NOMO-1 treated with DMSO at 0.1 percent for 48 hours (cell line): ENCODE measurements at regions not wholly inside any gene's neighbourhood (a gene's known extent, or its start where the extent isn't known, plus 50 kb on each side); places are given as distances from the start of the nearest gene placed in this dataset.

ENCODE experiments used
- DNase-seq: peaks from one replicate; lab custom pipeline; 2025; ENCODE audit not compliant: unreplicated experiment; lab: John Stamatoyannopoulos, UW

DNA sequence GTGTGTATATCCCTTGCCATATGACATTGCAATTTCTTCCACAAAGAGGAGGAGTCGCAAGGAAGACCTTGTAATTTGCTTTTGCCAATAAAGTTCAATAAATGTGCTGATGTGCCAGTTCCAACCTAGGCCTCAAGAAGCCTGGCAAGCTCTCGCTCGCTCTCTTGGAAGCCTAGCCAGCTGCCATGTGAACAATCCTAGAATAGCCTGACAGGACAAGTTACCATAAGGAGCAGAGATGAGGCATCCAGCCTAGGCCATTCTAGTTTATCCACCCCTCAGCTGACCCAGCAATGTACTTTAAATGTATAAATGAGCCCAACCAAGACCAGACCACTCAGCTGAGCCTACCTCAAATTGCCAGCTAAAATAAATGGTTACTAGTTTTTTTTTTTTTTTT lies 145.7 kb upstream of the QRFPR start:
- DNase-seq: no peak

GRCh38 chr4:121519236-121519838 lies 138.5 kb upstream of the QRFPR start:
- DNase-seq: no peak

DNA sequence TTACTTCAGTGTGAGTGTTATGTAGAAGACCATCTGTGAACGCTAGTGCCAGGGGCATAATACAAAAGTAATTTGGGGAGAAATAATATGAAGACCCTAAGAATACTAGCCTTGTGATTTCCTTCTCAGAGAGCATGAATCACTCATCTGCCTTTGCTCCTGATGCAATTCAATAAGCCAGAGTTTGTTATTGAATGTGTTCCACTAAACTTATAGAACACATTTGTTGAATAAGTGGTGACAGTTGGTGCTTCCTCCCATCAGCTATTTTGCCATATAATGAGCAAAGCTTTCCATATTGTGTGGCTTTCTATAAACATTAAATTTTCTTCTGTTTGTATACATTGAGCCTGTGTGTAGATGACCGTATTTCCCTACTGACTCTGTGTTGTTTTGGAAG lies 136.4 kb upstream of the QRFPR start:
- no peak for DNase-seq

GRCh38 chr4:121514443-121514842 lies 133.6 kb upstream of the QRFPR start:
- DNase-seq: no peak

DNA sequence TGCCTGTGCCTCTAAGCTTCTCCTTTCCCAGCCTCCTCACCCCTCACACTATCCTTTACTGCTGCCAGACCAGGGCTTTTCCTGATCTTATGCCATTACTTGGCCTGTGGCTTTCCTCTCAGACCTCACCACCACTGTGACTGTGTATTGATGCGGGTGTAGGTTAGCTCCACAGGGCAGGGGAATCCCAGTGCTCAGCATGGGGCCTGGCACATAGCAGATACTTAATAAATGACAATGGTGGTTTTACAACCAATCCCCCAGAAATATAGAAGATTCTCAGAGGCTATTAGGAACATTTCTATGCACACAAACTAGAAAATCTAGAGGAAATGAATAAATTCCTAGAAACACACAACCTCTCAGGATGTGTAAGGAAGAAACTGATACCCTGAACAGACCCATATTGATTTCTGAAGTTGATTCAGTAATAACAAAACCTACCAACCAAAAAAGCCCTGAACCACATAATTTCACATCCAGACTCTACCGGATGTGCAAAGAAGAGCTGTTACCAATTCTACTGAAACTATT lies 129.6 kb upstream of the QRFPR start:
- no peak for DNase-seq

DNA sequence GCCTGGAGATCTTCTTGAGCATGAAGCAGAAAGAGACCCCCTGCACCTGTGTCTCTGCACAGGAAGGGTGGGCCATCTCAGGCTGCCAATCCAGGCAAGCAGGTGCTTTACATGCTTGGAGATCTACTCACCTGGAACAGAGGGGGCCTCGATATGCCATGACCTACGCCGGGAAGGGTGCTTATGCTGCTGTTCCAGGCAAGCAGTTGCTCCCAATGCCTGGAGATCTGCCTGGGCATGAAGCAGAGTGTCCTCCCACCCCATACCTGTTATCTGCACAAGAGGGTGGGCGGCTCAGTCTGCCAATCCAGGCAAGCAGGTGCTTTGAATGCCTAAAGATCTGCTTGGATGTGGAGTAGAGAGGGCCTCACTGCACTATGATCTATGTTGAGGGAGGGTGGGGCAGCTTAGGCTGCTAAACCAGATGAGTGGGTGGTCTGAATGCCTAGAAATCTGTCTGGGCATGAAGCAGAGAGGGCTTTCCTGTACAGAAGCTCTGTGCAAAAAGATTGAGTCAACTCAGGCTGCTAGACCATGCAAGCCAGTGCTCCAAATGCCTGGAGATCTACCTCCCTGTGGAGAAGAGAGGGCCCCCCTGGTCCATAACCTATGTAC lies 104.5 kb upstream of the QRFPR start:
- DNase-seq: no peak

GRCh38 chr4:121484633-121485032 lies 103.8 kb upstream of the QRFPR start:
- DNase-seq: peak; percentile 21

DNA sequence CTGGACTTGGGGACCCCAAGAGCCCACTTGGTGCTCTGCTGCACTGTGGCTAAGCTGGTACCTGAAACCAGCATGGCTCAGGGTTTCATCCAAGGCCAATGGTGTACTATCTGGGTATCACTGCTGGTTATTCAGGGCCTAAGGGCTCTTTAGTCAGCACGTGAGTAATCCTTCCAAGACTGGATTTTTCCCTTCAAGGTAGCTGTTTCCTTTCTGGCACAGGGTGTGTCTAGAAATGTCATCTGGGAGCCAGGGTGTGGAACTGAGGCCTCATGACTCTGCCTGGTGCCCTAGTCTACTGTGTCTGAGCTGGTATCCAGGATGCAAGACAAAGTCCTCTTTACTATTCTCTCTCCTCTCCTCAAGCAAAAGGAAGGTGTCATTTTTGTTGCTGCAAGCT lies 99.0 kb upstream of the QRFPR start:
- no peak for DNase-seq

- DNase-seq: no peak
These were observed 96.7 kb upstream of the QRFPR start for GRCh38 chr4:121477480-121477879.

DNA sequence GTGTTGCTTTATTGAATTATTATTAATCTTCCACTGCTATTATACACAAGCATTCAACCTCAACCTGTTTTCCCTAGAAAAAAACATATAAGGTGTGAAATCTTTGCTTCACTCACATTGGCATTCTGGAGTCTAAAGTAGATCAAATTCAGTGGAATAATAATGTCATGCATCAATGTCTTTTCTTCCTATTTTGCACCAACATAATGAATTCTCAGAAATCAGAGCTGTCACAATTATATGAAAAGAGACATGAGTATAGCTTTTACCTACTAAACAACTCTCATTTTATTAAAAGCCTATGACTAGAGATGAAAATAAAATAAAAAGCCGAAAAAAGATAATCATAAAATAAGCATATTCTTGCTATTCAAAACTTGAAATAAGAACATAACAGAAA lies 96.3 kb upstream of the QRFPR start:
- DNase-seq: no peak

DNA sequence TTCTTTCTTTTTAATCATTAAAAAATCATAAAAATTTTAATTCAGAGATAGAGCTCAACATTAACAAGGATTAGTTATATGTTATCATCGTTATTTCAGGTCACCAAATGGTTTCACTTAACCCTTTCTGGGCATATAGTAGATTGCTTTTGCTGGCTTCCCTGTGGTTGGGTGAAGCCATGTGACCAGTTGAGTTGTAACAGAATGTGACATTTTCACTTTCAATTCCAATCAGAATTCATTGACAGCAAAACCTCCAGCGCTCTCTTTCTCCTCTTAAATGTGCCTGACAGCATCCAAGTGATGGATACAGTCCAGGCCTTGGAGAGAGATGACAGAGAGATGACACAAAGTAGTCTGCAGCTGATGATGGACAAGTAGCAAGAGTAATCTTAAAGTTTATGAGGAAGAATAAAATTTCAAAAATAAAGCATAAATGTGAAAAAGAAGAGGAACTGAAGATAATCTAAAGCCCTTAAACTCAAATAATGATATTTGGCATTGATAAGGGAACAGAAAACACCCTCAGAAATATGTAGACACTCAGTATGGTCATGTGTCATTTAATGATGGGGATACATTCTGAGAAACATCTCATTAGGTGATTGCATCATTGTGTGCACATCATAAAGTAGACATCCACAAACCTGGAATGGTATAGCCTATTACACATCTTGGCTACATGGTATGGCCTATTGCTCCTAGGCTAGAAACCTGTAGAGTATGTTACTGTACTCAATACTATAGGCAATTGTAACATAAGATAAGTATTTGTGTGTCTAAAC lies 92.3 kb upstream of the QRFPR start:
- DNase-seq: no peak

DNA sequence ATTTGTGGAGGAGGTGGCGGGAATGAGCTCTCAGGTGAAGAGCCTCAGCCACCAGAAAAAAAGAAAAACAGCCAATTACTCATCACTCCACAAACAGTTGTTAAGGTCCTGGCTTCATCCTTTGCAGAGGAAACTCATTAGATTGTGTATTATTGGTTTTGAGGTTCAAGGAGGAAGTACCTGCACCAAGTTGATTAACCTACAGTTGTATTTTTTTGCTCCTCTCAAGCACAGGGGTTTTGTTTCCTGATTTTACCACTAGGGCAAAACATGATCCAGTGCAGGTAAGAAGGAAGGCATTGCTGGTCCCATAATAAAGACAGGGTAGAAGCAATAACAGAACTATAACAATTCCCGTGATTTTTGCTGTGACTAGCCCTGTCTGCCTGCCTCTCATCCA lies 84.0 kb upstream of the QRFPR start:
- DNase-seq: no peak

- peak; percentile 71 for DNase-seq
These were observed 81.9 kb upstream of the QRFPR start for GRCh38 chr4:121462660-121463261.

- no peak for DNase-seq
These were observed 78.2 kb upstream of the QRFPR start for GRCh38 chr4:121459026-121459425.

DNA sequence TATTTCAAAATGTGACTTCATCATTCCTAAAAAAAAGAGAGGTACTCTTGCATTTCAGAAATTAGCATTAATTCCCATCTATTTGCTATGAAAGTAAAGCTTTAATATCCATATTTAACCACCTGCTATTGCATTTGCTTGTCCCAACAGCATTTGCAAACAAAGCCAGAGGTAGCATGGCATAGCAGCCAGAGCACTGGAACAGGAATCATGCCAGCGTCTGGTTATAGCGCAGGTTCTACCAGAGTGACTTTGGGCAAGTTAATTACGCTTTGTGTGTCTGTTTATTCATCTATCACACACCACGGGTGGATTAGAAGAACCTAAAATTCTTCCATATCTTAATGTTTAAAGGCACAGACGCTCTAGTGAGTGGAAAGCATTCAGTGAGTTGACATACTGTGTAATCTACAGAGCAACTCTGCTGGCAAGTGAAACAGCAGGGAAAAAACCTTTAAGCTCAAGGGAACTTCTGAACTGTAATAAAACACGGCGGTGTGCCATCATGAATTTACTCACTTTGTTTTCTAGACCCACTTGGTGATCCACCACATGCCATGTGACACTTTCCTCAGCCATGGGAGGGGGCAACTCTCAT lies 76.6 kb upstream of the QRFPR start:
- no peak for DNase-seq

GRCh38 chr4:121455285-121455684 lies 74.5 kb upstream of the QRFPR start:
- DNase-seq: no peak

DNA sequence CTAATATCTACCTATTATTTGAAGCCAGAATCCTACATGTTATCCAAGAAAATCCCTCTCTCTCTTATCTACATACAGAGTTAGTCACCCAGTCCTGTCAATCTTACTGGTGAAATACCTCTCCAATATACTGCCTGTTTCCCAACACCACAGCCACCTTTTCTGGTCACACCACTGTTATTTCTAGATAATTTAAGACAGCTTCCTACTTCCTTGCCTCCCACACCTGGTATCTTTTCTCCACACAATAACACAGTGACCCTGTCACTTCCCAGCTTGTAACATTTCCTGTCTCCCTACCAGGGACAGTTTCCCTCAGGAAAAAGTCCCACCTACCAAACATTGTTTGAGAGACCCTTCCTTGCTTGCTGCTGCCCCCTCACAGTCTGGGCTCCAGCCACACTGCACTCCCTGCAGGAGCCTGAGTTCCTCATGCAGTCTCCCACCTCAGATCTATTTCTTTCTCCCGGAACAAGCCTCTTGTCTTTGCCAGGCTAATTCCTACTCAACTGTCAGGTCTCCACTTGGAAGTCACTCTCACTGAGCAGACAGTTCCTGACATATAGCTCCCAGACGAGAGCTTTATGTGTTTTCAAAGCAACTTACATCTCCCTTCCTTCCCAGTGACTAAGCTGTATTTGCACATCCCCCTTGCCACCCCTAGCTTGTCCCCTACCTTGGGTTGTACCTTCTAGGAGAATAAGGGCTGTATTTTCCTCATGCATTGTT lies 73.6 kb upstream of the QRFPR start:
- no peak for DNase-seq

DNA sequence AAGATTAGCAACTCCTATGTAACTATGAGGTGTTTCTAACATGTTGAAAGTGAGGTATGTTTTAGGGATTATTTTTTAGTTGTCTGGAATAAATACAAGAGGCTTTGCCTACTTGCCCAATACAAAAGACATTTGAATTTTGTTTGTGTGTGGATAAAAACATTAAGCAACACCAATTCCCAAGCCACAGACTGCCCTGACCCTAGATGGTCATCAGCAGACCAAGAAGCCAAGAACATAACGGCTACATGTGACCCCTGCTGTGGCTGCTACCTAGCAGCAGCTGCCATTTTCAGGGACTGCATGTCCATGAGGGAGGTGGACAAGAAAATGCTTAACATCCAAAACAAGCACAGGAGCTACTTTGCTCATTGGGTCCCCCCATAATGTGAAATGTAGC lies 70.5 kb upstream of the QRFPR start:
- no peak for DNase-seq

DNA sequence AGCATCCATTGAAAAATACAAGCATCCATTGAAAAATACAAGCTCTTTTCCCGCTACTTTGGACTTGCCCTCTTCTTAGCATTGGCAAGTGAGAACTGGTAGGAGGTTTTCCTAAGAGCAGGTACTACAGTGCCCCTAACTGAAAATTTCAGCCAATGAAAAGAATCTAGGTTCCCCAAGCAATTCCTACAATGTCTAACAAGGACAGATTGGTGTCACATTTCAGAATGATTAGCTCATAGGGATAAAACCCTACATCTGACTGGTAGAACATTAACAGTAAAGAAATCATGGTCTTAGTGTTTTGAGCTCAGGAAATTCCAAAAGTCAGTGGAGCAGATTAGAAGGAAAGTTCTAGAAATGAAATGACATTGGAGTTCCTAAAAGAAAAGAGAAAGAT lies 68.6 kb upstream of the QRFPR start:
- DNase-seq: no peak

GRCh38 chr4:121448231-121448630 lies 67.4 kb upstream of the QRFPR start:
- no peak for DNase-seq

DNA sequence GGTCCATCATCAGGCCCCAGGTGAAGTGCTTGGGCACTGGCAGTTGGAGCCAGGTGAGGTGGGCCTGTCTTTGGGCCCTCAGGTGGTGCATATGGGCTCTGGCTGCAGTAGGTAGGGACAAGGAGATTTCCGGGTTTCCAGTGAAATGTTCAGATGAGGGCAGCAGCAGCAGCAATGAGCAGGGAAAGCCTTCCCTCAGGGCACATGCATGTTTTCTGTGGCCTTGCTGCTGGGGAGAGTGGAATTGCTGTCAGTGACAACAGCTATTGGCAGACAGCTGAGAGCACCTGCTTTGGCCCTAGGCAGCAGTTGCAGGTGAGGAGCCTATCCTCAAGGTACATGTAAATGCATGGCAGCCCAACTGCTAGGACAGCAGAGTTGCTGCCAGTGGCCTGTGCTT lies 58.9 kb upstream of the QRFPR start:
- DNase-seq: no peak
